Activated B cell treated with CpG ODN at 0.5 μM for 24 hours (primary cell): ENCODE measurements at regions not wholly inside any gene's neighbourhood (a gene's known extent, or its start where the extent isn't known, plus 50 kb on each side); places are given as distances from the start of the nearest gene placed in this dataset.
"Not testable (repeated sequence)": the region's sequence is repeated elsewhere in the genome, so short reads cannot be mapped to it uniquely, and the experiment has no call there.

ENCODE experiments used
- ATAC-seq: fragments of 200-7000 bp; cut with Tn5 transposase; one replicate; pipeline ENCODE4 v1.10.0; 2021; ENCODE audit warnings: low read depth, mild to moderate bottlenecking, moderate library complexity
- CTCF ChIA-PET: fragments of 350-600 bp; sonication (Branson Sonifier 250); formaldehyde crosslinking; loops from one replicate; lab custom pipeline; 2021; ENCODE audit warnings: antibody characterized with exemption; lab: Charles Lee
- POLR2A ChIA-PET: fragments of 350-600 bp; sonication (Branson Sonifier 250); formaldehyde crosslinking; loops from one replicate; lab custom pipeline; 2021; ENCODE audit warnings: antibody characterized with exemption; lab: Charles Lee
- DNase-seq: peaks from one replicate; pipeline ENCODE4 v3.0.0; 2022
- H3K27ac Mint-ChIP-seq: one replicate; pipeline ENCODE4 v1.8.0; 2020; ENCODE audit warnings: mixed read lengths
- H3K27me3 Mint-ChIP-seq: one replicate; pipeline ENCODE4 v1.8.0; 2021; ENCODE audit warnings: mixed read lengths
- H3K36me3 Mint-ChIP-seq: one replicate; pipeline ENCODE4 v1.8.0; 2021; ENCODE audit warnings: low read depth, mixed read lengths
- H3K4me1 Mint-ChIP-seq: one replicate; pipeline ENCODE4 v1.8.0; 2021; ENCODE audit warnings: mixed read lengths
- H3K4me3 Mint-ChIP-seq: one replicate; pipeline ENCODE4 v1.8.0; 2020; ENCODE audit warnings: mild to moderate bottlenecking, mixed read lengths
- H3K9me3 Mint-ChIP-seq: one replicate; pipeline ENCODE4 v1.8.0; 2020; ENCODE audit warnings: mixed read lengths
- intact Hi-C: fragments of 100-400 bp; cut with micrococcal nuclease; formaldehyde crosslinking; loops from one replicate; pipeline ENCODE4 v1.15.1; 2024
- TF ChIP-seq, protein P1 (sequence below): fragments of 200-600 bp; IDR thresholded peaks from one replicate; pipeline ENCODE4 v1.8.0; 2022; ENCODE audit warnings: antibody characterized with exemption, mild to moderate bottlenecking

DNA sequence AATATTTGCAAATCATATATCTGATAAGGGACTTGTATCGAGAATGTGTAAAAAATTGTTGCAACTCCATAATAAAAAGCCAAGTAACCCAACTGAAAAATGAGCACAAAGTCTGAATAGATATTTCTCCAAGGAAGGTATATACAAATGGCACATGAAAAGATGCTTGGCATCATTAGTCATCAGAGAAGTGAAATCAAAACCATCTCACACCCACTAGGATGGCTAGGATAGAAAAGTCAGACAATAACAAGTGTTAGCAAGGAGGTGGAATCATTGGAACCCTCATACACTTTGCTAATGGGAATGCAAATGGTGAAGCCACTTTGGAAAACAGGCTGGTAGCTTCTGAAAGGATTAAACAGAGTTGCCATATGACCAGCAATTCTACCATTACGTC lies 182.7 kb downstream of the ERCC6L2 start:
- TF ChIP-seq, protein P1, sequence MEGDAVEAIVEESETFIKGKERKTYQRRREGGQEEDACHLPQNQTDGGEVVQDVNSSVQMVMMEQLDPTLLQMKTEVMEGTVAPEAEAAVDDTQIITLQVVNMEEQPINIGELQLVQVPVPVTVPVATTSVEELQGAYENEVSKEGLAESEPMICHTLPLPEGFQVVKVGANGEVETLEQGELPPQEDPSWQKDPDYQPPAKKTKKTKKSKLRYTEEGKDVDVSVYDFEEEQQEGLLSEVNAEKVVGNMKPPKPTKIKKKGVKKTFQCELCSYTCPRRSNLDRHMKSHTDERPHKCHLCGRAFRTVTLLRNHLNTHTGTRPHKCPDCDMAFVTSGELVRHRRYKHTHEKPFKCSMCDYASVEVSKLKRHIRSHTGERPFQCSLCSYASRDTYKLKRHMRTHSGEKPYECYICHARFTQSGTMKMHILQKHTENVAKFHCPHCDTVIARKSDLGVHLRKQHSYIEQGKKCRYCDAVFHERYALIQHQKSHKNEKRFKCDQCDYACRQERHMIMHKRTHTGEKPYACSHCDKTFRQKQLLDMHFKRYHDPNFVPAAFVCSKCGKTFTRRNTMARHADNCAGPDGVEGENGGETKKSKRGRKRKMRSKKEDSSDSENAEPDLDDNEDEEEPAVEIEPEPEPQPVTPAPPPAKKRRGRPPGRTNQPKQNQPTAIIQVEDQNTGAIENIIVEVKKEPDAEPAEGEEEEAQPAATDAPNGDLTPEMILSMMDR = no peak
- H3K27ac Mint-ChIP-seq = no peak overlapping the region
- ATAC-seq (no peak), DNase-seq (no peak)
- no peaks in the 10 kb centered on the region for H3K4me1 Mint-ChIP-seq
- peaks cover 17% of the 10 kb centered on the region for H3K27me3 Mint-ChIP-seq
- H3K36me3 Mint-ChIP-seq = no peaks in the 10 kb centered on the region
- peaks cover 4% of the 10 kb centered on the region for H3K9me3 Mint-ChIP-seq
- CTCF ChIA-PET = no interaction called here
- intact Hi-C loops = no loop called here
- POLR2A ChIA-PET = no interaction called here
- H3K4me3 Mint-ChIP-seq = no peak overlapping the region

DNA sequence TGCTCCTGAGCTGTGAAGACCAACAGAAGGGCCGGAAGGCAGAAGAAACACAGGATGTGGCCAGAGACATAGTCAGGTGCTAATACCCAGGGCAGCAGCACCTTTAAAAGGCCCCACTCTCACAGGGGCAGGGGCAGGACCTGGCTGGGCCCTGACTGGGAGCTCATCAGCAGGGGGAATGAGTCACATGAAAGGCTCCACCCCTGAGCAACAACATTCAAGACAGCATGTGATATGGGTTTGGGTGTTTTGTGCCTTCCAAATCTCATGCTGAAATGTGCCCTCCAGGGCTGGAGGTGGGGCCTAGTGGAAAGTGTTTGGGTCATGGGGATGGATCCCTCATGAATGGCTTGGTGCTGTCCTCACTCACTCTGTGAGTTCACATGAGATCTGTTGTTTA lies 181.7 kb downstream of the ERCC6L2 start:
- CTCF ChIA-PET = no interaction called here
- Mint-ChIP-seq H3K27ac (no peak overlapping the region), H3K9me3 (peaks cover 4% of the 10 kb centered on the region), H3K4me3 (no peak overlapping the region), H3K36me3 (no peaks in the 10 kb centered on the region), H3K4me1 (no peaks in the 10 kb centered on the region), H3K27me3 (peaks cover 16% of the 10 kb centered on the region)
- ATAC-seq (no peak), DNase-seq (no peak)
- intact Hi-C loops = no loop called here
- POLR2A ChIA-PET = no interaction called here
- TF ChIP-seq, protein P1 = no peak

DNA sequence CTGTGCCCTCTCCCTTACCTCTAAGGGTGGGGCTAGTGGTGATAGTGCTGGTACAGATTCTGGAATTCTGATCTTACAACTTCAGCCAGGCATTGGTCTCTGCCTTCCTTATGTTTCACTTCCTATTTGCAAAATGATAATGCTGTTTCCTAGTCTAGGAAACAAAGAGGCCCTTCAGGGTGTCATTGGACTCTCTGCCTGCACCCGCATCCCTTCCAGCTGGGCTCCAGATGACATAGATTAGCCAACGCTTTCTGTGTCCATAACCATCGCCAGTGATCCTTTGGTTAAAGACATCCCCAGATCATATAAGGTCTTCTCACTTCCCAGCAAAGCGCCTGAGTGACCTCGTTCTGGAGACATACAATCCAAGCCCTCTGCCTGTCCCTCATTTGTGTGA lies 180.7 kb downstream of the ERCC6L2 start:
- TF ChIP-seq, protein P1 = no peak
- ChIA-PET CTCF (no interaction called here), POLR2A (no interaction called here)
- ATAC-seq = no peak
- DNase-seq = no peak
- no peaks in the 10 kb centered on the region for H3K4me1 Mint-ChIP-seq
- no peak overlapping the region for H3K4me3 Mint-ChIP-seq
- peaks cover 4% of the 10 kb centered on the region for H3K9me3 Mint-ChIP-seq
- no peaks in the 10 kb centered on the region for H3K36me3 Mint-ChIP-seq
- peaks cover 17% of the 10 kb centered on the region for H3K27me3 Mint-ChIP-seq
- no peak overlapping the region for H3K27ac Mint-ChIP-seq
- intact Hi-C loops = no loop called here

DNA sequence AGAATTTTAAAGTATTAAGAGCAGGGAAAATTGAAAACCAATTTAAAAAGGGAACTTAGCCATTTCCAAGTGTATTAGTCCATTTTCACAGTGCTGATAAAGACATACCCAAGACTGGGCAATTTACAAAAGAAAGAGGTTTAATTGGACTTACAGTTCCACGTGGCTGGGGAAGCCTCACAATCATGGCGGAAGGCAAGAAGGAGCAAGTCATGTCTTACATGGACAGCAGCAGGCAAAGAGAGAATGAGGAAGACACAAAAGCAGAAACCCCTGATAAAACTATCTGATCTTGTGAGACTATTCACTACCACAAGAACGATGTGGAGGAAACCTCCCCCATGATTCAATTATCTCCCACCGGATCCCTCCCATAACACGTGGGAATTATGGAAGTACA lies 178.8 kb downstream of the ERCC6L2 start:
- H3K36me3 Mint-ChIP-seq, ATAC-seq, POLR2A ChIA-PET, H3K9me3 Mint-ChIP-seq, H3K4me3 Mint-ChIP-seq, intact Hi-C loops, H3K4me1 Mint-ChIP-seq, DNase-seq, H3K27ac Mint-ChIP-seq, CTCF ChIA-PET: not testable (repeated sequence)
- peaks cover 12% of the 10 kb centered on the region for H3K27me3 Mint-ChIP-seq

DNA sequence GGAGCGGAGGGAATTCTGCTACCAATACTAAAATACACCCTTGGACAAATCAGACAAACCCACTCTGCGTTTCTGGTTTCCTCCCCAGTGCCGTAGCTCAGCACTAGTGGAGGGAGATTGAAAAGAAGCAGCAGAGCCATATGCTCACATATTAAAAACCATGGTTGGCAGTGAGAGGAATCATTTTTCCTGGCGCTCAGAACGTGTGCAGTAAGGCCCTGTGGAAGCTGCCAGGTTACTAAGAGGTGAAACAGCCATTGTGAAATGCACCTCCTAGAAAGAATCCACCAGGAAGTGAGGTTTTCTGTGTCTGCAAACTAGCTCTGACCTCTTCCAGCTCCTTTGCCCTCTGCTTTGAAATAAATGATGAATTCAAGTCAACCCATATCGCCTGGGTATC lies 177.2 kb downstream of the ERCC6L2 start:
- ChIA-PET POLR2A (no interaction called here), CTCF (no interaction called here)
- intact Hi-C loops = no loop called here
- Mint-ChIP-seq H3K36me3 (no peaks in the 10 kb centered on the region), H3K27ac (no peak overlapping the region), H3K27me3 (peaks cover 14% of the 10 kb centered on the region), H3K4me3 (no peak overlapping the region), H3K4me1 (no peaks in the 10 kb centered on the region), H3K9me3 (no peaks in the 10 kb centered on the region)
- DNase-seq (no peak), ATAC-seq (no peak)
- TF ChIP-seq, protein P1 = no peak

DNA sequence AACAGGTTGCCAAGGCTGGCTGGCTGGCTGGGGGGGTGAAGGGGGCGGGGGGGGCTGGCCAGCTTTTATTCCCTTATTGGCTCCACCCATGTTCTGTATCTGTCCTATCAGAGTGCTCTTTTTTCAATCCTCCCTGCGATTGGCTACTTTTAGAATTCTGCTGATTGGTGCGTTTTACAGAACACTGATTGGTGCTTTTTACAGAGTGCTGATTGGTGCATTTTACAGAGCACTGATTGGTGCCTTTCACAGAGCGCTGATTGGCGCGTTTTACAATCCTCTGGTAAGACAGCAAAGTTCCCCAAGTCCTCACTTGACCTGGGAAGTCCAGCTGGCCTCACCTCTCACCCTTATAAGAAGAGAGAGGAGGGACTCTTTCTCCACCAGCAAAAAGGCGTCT lies 175.9 kb downstream of the ERCC6L2 start:
- intact Hi-C loops = no loop called here
- Mint-ChIP-seq H3K27ac (no peak overlapping the region), H3K27me3 (peaks cover 16% of the 10 kb centered on the region), H3K9me3 (no peaks in the 10 kb centered on the region), H3K4me1 (no peaks in the 10 kb centered on the region), H3K4me3 (no peak overlapping the region), H3K36me3 (no peaks in the 10 kb centered on the region)
- no peak for DNase-seq
- POLR2A ChIA-PET = interaction anchor here (0.7 kb wide), 1 partner anchor 9 kb away, joined by 3 read pairs; no protein-coding TSS in a partner anchor
- TF ChIP-seq, protein P1 = no peak
- CTCF ChIA-PET = no interaction called here
- no peak for ATAC-seq
